B cell (primary cell): ENCODE measurements at regions not wholly inside any gene's neighbourhood (a gene's known extent, or its start where the extent isn't known, plus 50 kb on each side); places are given as distances from the start of the nearest gene placed in this dataset.

Source experiments
- EZH2 ChIP-seq: IDR thresholded peaks from 2 replicates; pipeline ENCODE4 v1.6.1; 2012; ENCODE audit warnings: borderline replicate concordance, low read depth, mild to moderate bottlenecking, moderate library complexity, low read length; ENCODE audit not compliant: insufficient read depth, poor library complexity, severe bottlenecking
- TF ChIP-seq, protein P1 (sequence below): fragments of 200-600 bp; IDR thresholded peaks from one replicate; pipeline ENCODE4 v1.8.0; 2022; ENCODE audit warnings: antibody characterized with exemption, mild to moderate bottlenecking

DNA sequence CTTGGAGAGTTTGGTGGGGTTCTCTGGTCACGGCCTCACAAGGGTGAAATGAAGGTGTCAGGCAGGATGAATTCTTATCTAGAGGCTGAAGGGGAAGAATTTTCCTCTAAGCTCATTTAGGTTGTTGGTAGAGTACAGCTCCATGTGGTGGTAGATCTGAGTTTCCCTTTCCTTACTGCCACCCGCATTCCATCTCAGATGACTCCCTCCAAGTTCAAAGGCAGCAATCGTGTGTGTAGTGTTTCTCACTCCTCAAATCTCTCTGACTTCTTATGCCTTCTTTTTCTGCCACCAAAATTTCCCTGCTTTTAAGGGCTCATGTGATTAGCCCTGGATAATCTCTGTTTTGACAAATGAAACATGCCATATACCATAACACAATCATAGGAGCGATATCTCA lies 135.5 kb upstream of the MYOCD start:
- TF ChIP-seq, protein P1, sequence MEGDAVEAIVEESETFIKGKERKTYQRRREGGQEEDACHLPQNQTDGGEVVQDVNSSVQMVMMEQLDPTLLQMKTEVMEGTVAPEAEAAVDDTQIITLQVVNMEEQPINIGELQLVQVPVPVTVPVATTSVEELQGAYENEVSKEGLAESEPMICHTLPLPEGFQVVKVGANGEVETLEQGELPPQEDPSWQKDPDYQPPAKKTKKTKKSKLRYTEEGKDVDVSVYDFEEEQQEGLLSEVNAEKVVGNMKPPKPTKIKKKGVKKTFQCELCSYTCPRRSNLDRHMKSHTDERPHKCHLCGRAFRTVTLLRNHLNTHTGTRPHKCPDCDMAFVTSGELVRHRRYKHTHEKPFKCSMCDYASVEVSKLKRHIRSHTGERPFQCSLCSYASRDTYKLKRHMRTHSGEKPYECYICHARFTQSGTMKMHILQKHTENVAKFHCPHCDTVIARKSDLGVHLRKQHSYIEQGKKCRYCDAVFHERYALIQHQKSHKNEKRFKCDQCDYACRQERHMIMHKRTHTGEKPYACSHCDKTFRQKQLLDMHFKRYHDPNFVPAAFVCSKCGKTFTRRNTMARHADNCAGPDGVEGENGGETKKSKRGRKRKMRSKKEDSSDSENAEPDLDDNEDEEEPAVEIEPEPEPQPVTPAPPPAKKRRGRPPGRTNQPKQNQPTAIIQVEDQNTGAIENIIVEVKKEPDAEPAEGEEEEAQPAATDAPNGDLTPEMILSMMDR = no peak
- TF ChIP-seq EZH2 = no peak
